GM18951 (cell line): ENCODE measurements at regions not wholly inside any gene's neighbourhood (a gene's known extent, or its start where the extent isn't known, plus 50 kb on each side); places are given as distances from the start of the nearest gene placed in this dataset.

ENCODE experiments used
- POLR2A ChIP-seq: IDR thresholded peaks from 4 replicates; pipeline ENCODE4 v1.6.1; 2011; ENCODE audit warnings: mild to moderate bottlenecking; ENCODE audit not compliant: insufficient read length, insufficient read depth; ENCODE audit errors: extremely low read depth
- in situ Hi-C: fragments of 300-500 bp; cut with MboI; formaldehyde crosslinking; loops from one replicate; pipeline ENCODE4 v1.12.0; 2022; ENCODE audit warnings: low sequenced_read_pairs, mixed read lengths, inconsistent platforms; ENCODE audit not compliant: unreplicated experiment

DNA sequence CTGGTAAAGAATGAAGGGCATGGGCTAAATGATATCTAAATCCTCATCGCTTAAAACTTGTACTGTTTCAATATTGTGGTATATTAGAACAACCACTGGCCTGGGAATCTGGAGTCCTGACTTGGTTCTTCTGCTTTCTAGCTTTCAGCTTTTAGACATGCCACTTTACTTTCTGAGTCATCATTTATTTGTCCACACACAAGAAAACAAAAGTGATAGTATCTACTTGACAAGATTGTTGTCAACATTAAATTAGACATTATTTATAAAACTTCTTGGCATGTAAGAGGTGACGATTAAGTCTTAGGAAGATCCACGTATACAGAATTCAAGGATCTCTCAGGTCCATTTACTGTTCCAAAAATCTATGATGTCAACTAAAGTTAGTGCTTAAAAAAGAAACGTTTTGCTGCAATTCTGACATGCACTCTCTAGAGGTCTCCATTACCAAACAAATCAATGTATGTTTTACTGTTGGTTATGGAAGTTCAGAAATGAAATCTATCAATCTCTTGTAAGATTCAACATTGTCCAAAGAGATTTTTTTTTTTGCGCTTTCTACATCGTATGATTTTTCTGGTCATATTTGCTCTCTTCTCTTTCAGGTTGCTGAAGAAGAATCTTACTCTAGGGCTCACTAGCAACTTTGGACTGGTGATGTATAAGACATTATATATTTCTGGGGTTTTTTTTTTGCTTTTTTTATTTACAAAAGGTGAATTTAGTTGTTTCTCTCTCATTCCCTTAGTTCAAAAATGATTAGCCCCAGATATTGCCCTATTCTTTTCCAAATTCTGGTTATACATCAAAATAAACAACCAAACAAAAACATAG, 53.6 kb upstream of the DYNC1I1 start:
- in situ Hi-C loops, result no loop called here
- no peak for TF ChIP-seq POLR2A

DNA sequence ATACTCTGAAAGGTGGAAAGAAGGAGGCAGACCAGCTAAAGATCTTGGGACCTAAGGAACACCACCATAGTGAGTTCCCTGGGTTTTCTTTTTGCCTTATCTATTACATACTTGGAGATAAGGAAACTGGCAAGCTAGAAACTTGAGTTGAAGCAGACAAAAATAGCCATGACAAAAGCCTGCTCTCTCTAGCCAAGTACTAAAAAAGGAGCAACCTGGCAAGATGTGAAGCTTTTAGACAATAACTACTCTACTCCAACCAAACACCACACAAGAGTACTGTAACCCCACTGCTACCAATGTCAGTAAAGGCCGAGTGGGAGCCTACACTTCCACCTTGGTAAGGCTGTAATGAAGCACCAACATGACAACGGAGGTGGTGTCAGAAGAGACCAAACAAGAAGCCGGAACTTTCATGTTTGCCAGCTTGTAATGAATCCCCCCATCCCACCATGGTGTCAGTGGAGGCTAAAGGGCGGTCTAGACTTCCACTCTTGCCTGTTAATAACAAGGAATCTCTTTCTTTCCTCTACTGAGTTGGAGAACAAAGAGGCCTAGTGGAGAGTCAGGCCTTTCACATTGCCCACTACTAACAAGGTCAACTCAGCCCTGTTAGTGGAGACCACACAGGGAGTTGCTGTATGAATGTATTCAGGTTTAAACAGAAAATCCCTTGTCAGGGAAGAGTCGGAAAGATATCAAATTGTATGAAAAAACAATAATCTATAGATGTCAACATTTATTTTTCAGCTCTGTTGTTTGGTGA, 55.8 kb upstream of the DYNC1I1 start:
- in situ Hi-C loops, result no loop called here
- TF ChIP-seq POLR2A, result no peak

DNA sequence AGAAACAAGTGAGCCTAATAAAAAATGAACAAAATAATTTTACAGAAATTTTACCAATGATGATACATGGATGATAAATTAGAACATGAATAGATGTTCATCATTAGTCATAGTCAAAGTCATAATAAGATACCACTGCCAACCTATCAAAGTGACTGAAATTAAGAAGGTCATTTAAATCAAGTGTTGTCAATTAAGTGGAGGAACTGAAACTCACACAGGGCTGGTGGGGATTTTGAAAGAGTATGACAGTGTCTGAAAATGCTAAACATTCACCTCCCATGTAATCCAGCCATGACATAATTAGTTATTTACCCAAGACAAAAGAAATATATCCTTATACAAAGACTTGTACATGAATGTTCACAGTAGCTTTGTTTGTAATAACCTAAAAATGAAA, 57.1 kb upstream of the DYNC1I1 start:
- TF ChIP-seq POLR2A, result no peak
- in situ Hi-C loops, result no loop called here

DNA sequence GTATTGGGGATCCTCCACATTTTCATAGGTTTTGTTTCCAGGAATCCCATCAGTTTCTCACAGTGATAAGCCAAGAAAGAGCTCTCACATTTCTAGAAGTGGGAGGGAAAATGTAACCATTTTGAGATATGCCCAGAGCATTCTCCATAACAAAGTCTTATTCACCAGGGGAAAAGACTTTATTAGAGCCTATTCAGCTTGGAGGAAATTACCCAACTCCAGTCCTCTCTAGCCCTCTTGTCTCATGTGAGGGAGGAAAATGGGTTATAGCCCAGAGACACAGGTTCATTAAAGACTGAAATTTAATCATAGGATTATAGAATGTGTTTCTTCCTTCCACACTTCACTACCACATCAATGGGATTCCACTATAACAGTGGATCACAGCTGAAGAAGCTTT, 61.6 kb upstream of the DYNC1I1 start:
- in situ Hi-C loops, result no loop called here
- no peak for TF ChIP-seq POLR2A

DNA sequence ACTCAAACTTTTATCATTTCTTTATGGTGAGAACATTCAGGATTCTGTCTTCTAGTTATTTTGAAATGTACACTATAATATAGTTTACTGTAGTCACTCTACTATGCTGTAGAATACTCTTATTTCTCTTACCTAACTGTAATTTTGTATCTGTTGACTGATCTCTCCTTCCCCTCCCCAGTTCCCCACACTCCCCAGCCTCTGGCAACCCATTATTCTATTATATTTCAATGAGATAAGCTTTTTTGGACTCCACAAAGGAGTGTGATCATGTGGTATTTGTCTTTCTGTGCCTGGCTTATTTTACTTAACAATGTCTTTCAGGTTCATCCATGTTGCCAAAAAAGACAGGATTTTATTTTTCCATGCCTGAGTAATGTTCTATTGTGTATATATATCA, 71.4 kb upstream of the DYNC1I1 start:
- TF ChIP-seq POLR2A, result no peak
- in situ Hi-C loops, result no loop called here

DNA sequence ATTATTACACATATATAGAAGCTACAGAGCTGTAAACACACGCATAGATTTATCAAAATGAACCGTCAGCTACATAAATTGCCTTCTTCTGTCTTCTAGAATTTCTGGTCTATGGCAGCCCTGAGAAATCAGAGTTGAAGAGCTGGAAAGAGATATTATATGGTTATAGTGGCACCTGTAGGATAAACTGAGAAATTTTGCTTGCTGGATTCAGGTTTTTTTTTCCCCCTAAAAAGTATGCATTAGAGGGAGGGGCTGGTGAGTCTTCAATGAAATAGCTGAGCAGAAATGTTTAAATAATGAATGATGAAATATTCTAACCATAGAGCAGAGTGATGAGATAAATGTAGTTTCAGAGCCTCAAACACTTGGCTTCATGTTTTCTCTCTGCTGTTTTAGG, 78.0 kb upstream of the DYNC1I1 start:
- in situ Hi-C loops, result no loop called here
- TF ChIP-seq POLR2A, result no peak

DNA sequence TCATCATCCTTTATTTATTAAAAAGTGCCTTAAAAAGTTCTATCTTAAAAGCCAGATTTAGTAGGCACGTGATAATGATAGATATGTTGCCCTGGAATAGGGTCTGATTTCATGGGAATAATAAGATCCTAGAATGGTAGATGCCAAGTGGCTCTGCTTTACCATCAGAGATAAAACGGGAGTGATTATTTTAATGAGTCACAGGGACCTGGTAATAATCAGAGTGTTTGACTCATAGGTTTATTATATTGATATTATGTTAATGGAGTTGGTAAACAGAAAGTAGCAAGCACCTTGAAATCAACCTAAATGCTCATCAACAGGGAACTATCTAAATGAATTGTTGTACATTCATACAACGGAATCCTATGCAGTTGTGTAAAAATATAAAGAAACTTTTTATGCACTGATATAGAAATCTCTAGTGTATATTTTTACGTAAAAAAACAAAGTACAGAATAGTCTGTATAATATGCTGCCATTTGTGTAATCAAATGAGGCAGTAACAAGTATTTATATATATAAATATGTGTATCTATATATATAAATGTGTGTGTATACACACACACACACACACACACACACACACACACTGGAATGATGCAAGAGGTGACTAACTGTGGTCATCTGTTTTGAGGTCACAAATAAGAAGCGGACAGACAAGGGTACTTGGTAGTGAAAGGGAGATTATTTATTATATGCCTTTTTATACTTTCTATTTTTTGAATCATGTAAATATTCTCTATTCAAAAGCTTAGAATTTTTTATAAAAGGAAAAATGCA, 78.6 kb upstream of the DYNC1I1 start:
- in situ Hi-C loops, result no loop called here

DNA sequence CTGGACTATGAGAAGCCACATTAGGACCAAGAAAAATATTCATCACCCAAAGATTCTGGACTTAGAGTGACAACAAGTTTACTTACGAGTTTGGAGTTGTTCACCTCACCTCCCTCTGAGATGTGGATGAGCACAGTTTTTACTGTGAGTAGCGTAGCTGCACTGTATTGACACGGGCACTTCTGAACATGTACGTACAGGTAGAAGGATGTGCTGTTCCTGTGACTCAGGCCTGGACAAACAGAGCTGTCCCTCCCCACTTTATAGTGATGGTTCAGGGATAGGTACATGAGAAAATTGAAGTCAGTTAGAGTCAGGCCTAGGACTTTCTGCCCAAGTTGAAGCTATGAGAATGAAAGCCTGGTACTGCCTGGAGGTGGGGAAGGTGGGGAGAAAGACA, 80.9 kb upstream of the DYNC1I1 start:
- in situ Hi-C loops, result no loop called here
- TF ChIP-seq POLR2A, result no peak

More for the DNA sequence above, 78.6 kb upstream of the DYNC1I1 start:
- no peak for TF ChIP-seq POLR2A

DNA sequence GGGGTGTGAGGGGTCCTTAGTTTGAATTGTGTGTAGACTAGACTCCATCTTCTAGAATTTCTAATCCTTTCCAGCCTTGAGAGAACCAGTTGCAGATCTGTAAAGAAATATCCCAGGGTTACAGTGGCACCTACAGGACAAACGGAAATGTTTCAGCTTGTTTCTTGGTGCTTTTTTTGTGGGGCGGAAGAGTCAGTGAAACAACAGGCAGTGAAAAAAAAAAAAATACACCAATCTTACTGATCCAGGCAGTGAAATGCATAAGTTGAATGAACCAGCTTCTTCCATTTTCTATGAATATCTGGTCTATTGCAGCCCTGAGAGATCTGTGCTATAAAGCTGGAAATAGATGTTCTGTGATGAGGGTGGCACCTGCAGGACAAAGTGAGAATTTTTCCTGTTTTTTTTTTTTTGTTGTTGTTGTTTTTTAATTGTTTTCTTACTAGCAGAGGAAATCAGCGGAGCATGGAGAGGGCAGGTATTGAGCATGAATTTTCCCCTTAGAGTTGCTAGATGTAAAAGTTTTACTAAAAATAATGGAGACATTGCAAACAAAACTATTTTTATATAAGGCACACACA, 81.9 kb upstream of the DYNC1I1 start:
- in situ Hi-C loops, result no loop called here
- TF ChIP-seq POLR2A, result no peak

DNA sequence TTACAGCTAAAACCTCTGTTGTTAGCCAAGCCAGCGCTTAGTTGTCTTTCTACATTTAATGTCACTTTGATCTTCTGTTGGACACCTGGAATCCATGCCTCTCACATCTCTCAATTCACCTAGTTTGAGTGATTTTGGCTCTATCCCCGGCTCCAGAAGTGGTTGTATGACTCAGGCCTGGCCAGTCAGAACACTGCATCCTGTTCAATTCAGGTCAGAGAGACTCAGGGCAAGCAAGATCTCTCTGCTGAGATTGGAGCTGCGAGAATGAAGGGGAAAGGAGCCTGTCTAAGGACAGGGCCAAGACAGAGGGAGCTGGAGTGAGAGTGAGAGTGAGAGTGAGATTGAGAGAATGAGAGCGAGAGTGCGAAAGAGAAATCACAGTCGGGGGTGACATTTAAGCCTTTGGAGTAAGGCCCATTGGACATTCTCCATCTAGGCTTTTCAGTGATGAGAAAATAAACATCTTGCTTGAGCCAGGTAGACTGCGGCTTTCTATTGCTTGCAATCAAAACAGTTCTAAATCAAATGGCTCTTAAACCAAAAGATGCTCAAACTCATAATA, 83.3 kb upstream of the DYNC1I1 start:
- in situ Hi-C loops, result loop anchor here (10.0 kb wide), 1 partner anchor 174 kb away; no protein-coding TSS in a partner anchor
- TF ChIP-seq POLR2A, result no peak

DNA sequence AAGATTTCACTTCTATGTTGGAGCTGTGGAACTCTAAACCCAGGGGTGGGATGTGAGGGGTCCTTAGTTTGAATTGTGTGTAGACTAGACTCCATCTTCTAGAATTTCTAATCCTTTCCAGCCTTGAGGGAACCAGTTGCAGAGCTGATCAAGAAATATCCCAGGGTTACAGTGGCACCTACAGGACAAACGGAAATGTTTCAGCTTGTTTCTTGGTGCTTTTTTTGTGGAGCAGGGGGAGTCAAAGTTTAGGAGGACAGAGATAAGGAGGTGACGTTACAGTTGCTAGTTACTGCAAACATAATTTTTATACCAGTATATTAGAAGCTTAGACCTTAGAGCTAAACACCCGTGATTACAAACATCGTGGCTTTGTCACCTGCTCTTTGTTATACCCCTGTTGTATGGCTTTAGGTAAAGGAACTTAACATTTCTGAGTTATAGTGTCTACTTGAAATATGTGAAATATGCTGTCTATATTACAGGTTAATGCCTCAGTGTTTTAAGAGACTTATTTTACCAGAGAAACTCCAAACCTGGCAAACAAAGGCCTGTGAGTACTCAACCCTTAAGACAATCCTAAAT, 84.5 kb upstream of the DYNC1I1 start:
- in situ Hi-C loops, result loop anchor here (10.0 kb wide), 1 partner anchor 173 kb away; no protein-coding TSS in a partner anchor
- no peak for TF ChIP-seq POLR2A

DNA sequence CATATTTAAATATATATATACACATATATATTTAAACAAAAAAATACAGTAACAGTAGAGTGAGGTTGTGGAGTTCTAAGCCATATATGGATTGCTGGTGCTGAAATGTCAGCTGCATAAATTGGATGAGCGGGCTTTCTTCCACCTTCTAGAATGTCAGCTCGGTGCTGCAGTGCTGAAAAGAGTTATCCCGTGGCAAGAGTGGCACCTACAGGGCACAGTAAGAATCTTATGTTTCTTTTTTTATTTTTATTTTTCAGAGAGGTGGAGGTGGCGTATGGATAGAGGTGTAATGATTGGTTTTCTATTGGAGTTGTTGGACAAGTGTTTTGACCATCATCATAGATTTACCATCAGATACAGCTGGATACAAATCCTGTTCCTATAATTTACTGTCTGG, 86.2 kb upstream of the DYNC1I1 start:
- no peak for TF ChIP-seq POLR2A
- in situ Hi-C loops, result loop anchor here (10.0 kb wide), 1 partner anchor 171 kb away; no protein-coding TSS in a partner anchor
